T-helper 2 cell (primary cell): ENCODE measurements at regions not wholly inside any gene's neighbourhood (a gene's known extent, or its start where the extent isn't known, plus 50 kb on each side); places are given as distances from the start of the nearest gene placed in this dataset.

ENCODE experiments used
- DNase-seq, 5 experiments: peaks; one replicate each; pipeline versions ENCODE4 v3.0.0 to v3.0.0-alpha.2; 2012 to 2022

DNA sequence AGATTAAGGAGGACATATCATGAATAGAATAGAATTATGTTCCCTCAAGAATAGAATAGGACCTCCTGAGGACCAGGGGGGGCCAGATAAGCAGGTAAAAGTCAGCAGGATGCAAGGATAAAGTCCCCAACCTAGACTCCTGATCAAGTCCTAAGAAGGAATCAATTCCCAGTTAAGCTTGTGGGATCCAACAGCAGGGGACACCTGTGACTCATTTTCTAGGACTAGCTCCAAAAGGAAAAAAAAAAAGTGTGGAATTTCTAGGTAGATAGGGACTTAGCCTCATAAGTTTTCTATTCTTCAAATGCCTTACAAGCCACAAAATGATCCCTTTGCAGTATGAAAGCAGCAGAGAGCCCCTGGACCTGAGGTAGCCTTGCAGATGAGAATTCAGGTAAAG lies 336.2 kb downstream of the WDR11 start:
- DNase-seq, result no peak

DNA sequence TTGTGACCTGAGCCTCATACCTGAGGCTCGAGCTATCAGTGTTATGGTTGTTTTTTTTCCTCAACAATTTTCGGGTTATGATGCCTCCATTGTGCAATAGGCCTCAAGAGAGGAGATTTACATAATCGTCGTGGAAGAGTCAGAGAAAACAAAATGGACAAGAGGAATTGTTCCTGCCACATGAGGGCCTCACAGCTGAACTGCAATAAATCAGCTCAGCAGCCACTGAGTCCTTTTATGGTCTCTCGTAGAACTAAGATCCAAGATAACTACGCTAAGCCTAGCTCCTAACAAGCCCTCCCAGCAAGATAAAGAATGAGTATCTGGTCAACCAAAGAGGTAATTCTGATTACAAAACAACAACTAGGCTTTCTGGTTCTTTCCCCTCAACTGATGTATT lies 336.8 kb downstream of the WDR11 start:
- no peak for DNase-seq

GRCh38 chr10:121189066-121189465 lies 337.9 kb downstream of the WDR11 start:
- no peak for DNase-seq

- DNase-seq, result no peak
Observed at GRCh38 chr10:121194696-121195523, 343.7 kb downstream of the WDR11 start.

DNA sequence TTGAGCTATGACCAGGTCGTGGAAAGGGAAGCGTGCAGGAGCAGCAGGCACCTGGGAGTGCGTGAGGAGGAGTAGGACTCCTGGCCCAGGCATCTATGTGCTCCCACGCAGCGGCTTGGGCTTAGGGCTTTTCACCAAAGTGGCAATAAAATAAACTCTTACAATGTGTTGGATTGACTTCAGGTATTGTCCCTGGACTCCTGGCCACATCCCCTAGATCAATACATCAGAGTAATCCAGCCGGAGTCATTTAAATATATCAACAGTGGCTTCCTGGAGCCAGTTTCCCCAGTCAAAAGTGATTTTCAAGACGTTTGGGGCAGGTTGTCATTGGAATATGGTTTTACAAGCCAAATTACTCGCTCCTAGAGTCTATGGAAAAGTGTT lies 344.4 kb downstream of the WDR11 start:
- no peak for DNase-seq

GRCh38 chr10:121199081-121199480 lies 347.9 kb downstream of the WDR11 start:
- no peak for DNase-seq

- DNase-seq, result no peak
Observed at GRCh38 chr10:121205625-121206024, 354.5 kb downstream of the WDR11 start.

GRCh38 chr10:121211446-121211845 lies 360.3 kb downstream of the WDR11 start:
- no peak for DNase-seq

DNA sequence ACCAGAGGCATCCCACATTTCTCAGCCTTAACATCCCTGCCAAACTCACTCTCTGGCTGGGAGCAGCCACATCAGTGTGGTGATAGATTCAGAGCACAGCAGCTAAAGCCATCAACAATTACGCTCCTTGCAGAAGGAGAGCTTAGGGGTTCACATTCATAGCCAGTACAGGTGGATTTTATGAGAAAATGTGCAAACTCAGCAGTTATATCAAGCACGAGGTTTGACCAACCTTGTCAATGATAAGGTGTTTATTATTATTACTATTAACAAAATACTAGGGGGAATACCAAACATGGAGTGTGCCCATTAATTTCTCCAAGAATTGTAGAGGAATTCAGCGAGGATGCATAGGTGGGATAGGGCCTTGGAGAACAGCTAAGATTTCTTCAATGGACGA lies 362.3 kb downstream of the WDR11 start:
- DNase-seq, result no peak

DNA sequence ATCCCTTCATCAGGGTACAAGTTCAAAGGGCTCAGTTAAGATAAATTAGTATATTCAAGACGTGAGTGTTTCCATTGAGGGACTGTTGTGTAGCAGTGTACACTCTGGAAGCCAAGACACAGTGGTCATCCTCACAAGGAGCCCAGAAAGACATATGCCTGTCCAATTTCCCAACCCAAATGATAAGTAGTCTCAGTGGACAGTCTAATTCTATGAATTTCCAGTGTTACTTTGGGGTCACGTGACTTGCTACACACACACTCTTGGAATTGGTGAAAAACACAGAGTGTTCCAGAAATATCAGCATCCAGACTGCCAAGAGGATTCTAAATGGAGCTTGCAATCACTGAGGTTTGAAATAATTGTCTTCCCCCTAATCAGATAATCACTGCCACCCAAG lies 365.1 kb downstream of the WDR11 start:
- DNase-seq, result no peak

GRCh38 chr10:121216721-121217181 lies 365.6 kb downstream of the WDR11 start:
- no peak for DNase-seq

DNA sequence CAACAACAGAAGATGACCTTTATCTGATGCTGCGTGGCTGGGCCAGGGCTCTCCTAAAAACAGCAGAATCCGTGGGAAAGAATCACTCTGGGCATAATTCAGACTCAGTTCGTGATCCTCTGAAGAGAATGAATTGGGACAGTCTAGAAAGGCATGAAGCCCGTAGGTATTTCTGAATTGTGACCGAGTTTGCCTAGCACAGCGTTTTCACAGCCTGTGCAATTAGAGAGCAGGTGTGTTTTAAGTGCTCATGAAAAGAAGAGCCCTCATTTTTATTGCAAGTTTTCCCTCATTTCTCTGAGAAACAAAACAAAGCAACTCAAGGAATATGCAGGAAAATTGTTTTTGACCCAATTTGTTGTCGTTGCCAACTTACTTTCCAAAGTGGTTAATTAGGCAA lies 366.2 kb downstream of the WDR11 start:
- DNase-seq, result no peak

DNA sequence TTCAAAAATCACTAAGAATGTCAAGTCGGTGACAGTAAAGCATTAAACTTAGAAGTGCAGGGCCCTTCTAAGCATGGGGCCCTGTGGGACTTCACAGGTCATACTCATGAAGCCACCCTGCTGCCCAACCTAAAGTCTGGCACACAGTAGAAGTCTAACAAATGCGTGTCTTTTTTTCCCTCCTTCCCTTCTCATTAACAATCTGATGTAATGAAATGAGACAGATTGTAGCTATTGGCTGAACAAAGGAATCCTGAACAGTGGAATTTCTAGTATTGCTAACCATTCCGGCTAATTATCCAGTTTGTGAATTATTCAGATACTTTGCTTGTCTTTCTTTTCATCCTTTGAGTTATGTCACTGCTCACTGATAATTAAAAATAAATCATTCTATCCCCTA lies 369.9 kb downstream of the WDR11 start:
- DNase-seq, result no peak

DNA sequence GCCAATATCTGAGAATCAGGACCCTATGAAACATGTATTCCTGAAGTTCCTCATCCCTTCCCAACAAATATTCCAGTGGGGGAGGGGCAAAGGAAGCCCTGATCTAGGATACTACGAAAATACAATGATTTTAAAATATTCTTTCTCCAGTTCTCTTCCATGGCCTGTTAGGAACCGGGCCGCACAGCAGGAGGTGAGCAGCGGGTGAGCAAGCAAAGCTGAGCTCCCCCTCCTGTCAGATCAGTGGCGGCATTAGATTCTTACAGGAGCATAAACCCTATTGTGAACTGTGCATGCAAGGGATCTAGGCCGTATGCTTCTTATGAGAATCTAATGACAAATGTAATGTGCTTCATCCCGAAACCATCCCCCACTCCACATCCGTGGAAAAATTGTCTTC lies 370.8 kb downstream of the WDR11 start:
- no peak for DNase-seq

DNA sequence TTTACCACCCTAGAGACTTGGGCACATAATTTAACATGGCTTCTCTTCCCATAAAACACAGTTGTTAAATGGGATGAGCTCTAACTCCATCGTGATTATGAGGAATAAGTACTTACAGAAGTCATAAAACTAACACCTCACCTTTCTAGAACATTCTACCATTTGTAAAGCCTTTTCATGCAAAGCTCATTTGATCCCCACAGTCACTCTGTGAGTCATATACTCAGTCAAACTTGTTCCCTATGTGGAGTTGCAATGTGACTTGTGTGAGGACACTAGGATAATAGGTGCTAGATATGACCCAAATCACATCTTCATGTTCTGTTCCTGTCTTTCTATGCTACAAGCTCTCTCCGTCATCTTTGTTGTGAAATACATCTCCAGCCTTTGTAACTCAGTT lies 371.7 kb downstream of the WDR11 start:
- DNase-seq, result no peak

GRCh38 chr10:121231079-121231478 lies 367.2 kb downstream of the FGFR2 start:
- no peak for DNase-seq

GRCh38 chr10:121232494-121232893 lies 365.8 kb downstream of the FGFR2 start:
- no peak for DNase-seq

GRCh38 chr10:121235692-121236091 lies 362.6 kb downstream of the FGFR2 start:
- DNase-seq, result no peak

DNA sequence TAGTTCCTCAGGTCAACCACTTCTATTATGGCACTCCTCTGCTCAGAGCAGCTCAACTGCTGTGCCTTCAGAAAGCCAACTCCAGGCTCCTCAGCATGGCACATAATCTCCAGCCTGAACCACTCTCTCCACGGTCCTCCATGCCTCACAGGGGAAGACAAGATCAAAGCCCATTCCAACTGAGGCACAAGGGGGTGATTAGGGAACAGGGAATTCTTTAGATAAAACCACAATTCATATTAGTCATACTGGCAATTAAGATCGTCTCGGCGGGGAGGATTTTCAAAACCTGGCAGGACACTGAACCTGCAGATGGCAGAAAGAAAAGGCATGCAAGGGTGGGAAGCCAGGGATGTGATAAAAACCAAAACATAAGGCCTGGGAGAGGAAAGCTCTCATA lies 361.6 kb downstream of the FGFR2 start:
- no peak for DNase-seq

DNA sequence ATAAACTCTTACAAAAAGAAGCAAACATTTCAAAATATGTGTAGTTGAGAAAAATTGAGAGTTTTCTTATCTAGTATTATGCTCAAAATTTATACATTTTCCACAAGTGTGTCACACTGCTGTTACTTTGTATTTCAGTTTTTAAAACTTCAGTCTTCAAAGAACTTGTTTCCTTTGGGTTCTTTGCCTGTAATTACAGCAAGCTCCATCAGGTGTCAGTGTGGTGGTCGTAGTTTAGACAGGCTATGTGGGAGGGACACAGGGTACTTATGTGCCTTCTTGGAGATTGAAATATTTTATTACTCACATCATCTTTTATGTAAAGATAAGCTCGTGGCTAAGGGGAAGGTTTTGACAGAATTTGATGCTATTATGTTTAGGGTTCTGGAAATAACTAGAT lies 360.5 kb downstream of the FGFR2 start:
- DNase-seq, result no peak

DNA sequence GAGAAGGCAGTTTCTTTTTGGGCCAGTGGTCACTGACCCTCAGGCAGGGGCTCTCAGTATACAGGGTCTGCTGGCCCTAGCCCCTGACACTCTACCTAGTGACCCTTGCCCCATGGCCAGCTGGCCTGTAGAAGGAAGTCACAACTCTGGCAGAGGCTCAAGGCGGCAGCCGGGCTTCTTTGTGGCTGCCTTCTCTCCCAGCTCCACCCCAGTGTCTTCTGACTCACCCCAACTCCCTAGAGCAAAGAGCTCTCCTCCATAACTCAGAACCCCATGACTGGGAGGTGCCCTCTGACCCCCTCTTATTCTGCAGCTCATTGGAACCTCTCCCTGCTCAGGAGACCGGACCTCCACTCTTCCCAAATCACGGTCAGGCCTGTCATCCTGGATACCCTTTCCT lies 358.2 kb downstream of the FGFR2 start:
- DNase-seq, result no peak

DNA sequence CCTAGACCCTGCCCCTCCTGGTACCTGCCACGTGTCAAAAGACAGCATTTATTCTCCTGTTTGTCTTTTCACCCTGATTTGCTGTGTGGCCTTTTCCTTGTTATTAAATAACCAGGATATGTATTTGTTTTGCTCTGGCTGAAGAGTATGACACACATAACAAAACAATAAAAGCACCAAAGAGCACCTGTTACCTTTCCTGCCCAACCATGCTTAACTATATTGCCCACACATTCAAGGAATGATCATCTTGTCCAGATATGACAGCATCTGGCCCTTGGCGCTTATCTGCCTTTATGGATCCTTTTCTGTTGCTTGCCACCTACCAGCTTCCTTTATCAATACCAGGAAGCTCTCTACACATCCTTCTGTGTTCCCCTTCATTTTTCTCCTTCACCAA lies 357.7 kb downstream of the FGFR2 start:
- no peak for DNase-seq

GRCh38 chr10:121241337-121241736 lies 356.9 kb downstream of the FGFR2 start:
- no peak for DNase-seq

GRCh38 chr10:121242741-121243608 lies 355.3 kb downstream of the FGFR2 start:
- DNase-seq, result no peak
